Stimulated activated CD4-positive, alpha-beta T cell treated with anti-CD3 and anti-CD28 coated beads, Interleukin-1b, Interleukin-23, amount 100 ng/mL, for 48 hours (primary cell): ENCODE measurements at regions not wholly inside any gene's neighbourhood (a gene's known extent, or its start where the extent isn't known, plus 50 kb on each side); places are given as distances from the start of the nearest gene placed in this dataset.
"Not testable (repeated sequence)": the region's sequence is repeated elsewhere in the genome, so short reads cannot be mapped to it uniquely, and the experiment has no call there.

Experiments
- DNase-seq: peaks from one replicate; pipeline ENCODE4 v3.0.0-alpha.2; 2020

DNA sequence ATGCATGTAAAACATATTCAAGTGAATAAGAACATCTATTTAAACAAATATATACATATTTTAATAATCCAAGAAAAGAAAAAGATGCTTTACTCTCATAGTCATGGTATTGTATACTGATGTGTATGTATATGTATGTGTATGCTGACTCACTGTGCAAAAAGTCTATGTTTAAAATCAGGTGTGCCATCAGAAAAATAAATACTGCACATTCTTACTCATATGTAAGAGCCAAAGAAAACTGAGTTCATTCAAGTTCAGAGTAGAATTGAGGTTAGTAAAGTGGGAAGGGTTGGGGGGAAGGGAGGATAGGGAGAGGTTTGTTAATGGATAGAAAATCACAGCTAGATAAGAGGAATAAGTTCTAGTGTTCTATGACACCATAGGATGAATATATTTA lies 403.9 kb upstream of the SMIM31 start:
- no peak for DNase-seq

DNA sequence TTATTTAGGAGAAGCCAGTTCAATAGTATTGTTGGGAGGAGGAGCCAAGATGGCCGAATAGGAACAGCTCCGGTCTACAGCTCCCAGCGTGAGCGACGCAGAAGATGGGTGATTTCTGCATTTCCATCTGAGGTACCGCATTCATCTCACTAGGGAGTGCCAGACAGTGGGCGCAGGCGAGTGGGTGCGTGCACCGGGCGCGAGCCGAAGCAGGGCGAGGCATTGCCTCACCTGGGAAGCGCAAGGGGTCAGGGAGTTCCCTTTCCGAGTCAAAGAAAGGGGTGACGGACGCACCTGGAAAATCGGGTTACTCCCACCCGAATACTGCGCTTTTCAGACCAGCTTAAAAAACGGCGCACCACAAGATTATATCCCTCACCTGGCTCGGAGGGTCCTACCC lies 403.2 kb upstream of the SMIM31 start:
- DNase-seq = not testable (repeated sequence)

DNA sequence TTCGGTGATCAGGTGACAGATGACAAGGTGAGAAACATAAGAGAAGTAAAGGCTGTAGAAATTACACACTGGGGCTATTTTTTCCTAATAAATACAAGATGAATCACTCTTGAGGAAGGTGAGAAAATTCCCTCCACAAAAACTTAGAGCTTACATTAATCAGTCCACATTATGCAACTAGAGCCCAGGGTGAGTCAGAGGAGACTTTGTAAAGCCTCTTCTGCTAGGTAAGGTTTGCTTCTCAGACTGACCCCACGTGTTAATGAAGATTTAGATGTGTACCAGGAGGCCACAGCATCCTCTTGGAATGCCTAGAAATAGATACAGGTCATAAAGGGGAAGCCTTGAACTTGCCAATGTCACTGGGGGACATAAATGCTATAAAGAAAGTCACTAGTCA lies 396.0 kb upstream of the SMIM31 start:
- no peak for DNase-seq

DNA sequence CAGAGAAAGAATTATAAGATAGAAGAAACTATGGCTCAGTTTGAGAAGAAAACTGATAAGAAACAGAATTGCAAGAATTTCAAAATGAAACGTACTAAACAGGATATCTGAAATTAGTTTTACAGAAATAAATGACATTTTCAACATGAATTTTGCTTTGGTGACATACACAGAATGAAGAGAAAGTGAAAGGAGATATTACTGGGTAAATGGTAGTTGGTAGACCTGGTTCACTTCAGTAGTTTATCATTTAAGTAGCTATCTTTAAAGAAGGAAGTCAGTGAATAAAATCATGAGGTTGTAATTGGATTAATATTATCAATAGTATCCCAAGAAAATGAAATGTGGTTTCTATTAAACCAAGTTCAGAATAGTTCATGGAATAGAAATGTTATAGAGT lies 395.5 kb upstream of the SMIM31 start:
- DNase-seq = no peak

DNA sequence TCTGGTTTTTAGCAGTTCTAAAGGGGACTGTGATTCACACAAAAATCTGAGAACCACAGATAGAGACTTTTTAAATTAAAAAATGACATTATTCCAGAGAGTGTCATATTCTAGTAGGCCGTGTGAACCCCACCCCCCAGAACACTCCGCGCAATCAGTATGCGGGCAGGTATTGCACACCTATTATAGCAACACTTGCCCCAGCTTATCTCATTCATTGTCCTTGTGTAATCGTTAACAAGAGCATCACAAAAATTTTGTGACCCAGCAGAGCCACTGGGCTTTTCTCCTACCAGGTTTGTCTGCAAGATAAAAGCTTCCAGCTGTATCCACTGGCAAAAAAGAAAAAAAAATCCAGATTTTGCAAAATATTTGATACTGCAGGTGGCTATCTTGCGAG lies 394.1 kb upstream of the SMIM31 start:
- no peak for DNase-seq

DNA sequence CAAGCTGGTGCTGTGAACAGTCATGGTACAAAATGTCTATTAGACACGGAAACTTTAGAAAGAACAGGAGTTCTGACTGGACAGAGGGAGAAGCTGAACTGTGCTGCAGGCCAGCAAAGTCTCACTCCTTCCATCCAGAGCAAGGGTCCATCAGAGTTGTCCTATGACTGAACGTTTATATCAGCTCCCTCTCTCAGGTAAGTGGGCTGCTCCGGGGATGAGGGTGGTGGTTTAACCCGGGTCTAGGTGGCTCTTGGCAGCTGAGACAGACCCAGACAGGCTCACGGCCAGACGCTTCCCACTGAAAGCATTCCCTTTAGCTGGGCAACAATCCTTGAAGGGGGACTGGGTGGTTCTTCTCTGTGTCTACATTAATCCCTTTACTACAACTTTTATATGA lies 385.0 kb upstream of the SMIM31 start:
- DNase-seq = no peak

DNA sequence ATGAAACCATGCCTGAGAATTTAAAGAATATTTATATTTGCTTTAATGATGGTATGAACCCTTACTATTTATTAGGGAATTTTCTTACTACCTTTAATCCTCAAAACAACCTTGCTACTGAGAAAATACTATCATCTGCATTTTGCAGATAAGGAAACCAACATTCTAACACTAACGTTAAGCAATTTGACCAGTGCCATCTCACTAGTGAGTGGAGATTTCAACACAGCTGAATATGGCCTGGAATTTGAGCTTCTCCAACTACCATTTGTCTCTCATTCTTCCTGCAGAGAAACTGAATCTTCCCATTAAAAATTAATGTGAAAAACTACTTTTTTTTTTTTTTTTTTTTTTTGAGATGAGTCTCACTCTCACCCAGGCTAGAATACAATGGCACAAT lies 380.9 kb upstream of the SMIM31 start:
- DNase-seq = no peak

DNA sequence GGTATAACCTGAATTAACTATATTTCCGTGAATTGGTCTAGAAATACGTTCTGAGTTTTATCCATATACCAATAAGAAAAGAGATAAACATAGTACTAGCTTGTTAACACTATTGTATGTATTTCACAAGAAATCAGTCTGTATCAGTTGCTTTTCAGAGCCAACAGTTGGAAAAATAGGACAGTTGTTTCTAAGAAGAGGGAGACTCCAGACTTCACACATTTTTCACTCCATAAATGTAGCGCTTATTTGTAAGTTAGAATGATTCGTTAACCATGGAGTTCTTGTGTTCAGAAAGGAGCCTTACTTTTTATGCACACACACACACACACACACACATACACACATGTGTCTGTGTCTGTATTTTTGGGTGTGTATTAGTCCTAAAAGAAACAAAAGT lies 376.7 kb upstream of the SMIM31 start:
- no peak for DNase-seq

DNA sequence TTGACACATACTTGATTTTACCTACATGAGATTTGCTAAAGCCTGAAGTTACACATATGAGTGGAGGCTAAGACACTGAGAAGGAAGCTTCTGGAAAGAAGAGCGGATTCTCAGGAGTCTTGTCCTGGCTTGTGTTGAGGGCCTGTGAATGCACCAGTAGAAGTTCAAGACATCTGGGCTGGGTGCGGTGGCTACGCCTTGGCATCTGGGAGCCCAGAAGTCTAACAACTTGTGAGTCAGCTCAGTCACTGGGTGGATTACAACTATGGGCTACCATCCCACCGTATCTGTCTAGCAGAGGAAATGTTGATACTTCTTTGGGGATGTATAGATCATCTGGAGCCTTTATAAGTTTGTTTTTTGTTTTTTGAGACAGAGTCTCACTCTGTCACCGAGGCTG lies 375.6 kb upstream of the SMIM31 start:
- DNase-seq = no peak

DNA sequence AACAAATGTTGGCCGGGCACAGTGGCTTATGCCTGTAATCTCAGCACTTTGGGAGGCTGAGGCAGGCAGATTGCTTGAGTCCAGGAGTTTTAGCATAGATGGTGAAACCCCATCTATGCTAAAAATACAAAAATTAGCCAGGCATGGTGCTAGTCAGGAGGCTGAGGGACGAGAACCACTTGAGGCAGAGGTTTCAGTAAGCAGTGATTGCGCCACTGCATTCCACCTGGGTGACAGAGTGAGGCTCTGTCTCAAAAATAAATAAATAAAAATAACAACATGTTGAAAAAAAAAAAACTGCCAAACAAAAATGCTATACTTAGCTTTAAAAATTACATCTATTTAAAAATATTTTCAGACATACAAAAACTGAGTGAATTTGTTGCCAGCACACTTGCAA lies 374.2 kb upstream of the SMIM31 start:
- DNase-seq = no peak

DNA sequence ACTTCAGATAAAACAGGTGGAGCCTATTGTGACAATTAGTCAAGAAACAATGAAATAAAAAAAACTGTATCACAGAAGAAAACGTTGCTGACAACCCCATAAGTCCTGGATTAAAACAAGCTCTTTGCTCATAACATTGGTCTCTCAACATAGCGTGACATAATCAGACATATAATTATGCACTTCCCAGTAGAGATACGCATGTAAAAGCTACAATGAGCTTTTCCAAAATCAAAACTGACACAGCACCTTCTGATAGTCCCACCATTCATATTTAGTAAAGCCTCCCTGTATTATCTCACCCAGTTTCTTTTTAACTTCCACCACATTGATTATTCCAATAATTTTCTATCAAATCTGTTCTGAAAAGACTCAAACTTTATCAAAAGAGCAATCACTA lies 372.1 kb upstream of the SMIM31 start:
- DNase-seq = no peak

DNA sequence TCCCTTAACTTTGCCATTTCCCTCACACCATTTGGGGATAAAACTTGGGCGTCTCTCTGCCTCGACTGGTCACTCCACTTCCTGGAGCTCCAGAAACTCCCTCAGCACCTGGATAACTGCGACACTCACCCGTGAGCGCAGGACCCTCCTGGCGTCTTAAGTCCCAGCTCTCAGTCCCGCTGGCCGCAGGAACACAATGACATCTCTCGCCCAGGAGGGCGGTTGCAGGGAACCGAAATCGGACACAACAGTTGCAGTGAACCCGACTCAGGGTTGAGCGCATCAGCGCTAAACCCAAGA lies 370.9 kb upstream of the SMIM31 start:
- DNase-seq = no peak

DNA sequence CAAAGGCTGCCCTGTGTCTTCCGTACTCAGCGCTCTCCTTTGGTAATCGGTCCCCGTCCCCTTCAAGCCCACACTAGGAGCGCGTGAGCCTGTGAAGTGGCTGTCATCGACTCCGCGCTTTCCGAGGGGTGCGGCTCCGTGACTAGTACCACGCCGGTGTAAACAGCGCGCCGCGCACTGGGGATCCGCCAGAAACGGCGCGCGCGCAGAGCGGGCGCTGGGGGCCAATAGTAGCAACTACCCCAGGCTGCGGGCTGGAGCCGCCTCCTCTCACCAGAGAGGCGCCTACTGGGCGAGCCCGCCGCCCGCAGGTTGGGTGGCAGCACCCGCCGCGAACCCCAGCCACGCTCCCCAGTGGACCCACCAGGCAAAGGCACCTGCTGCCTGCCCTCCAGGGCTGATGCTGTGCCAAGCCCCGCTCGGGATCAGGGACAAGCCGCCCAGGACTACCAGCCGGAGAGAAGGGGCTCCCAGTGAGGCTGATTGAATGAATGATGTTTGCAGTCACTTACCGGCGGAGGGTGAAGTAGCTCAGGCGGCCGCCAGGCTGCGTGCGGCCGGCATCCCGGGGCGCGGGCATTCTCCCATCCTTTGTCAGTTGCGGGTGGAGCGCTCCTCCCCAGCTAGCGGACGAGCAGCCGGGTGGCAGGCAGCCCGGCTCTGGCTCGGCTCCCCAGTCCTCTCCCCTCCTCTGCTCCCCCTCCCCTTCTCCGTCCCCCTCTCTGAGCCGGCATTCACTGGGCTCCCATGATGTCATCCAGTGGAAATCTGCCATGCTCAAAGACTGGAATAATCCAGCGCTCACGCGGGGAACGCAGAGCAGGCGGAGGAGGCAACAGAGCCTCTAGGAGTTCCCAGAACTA lies 370.3 kb upstream of the SMIM31 start:
- DNase-seq = no peak

DNA sequence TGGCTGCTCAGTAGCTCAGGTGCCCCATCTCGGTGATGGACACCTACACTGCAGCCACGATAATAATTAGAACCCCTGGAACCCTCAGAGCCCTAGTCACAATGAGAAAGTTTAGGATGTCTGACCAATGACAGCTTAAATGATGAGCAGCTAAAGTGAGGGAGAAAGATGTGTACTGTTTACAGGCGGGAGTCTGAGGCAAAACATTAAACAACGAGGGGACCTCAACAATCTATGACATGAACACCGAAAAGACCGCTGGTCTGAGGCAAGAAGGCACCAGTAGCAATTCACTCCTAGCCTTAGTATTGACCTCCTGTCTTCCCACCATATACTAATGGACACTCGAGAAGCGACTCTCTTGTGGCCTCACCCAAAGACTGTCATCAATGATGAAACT lies 369.5 kb upstream of the SMIM31 start:
- no peak for DNase-seq

DNA sequence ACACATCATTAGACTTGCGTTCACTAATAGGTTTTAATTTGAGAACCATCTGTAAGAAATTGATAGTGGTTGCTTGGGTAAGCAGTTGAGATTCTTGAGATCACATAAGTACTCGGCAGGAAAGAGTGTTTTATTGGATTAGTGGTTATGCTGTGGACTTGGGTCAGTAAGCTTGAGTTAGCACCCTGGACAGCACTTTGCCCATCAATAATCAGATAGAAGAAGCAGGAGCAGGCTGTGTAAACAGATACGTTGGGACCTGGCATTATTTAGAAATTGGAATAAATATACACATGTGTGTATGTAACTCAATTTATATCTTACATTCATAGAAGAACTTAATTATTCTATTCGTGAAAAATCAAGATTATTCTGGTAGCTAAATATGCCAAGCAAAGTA lies 357.5 kb upstream of the SMIM31 start:
- DNase-seq = no peak

DNA sequence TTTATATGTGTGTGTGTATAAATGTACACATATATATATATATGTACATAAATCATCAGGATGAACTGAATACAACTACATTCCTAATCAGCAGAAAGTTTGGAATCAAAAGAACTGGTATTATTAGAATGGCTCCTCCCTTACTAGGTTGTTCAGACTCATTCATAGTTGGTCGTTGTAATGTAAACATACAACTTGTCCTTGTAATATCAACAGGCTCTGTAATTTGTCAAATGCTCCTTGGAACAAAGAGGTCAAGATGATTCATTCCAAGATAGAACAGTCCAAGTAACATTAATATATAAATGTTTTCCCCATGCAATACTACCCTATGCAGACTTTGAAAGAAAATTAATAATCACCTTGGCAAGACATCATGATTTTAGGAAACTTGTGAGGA lies 351.4 kb upstream of the SMIM31 start:
- no peak for DNase-seq

DNA sequence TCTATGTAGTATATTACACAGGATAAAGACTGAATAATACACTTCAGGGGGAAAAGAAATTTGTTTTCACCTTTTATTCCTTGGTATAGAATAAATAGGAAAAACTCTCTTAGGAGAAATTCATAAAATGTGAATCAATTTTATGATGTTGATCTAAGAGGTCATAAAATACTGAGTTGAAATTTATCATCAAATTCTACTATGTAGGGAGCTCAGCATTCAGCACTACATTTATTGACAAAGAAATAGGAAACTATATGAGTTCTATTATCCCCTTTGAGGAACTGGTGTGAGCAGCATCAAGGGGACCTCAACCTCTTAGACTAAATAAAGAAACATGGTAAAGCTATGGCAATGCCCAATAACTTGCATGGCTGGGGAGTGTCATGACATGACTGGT lies 348.2 kb upstream of the SMIM31 start:
- no peak for DNase-seq

DNA sequence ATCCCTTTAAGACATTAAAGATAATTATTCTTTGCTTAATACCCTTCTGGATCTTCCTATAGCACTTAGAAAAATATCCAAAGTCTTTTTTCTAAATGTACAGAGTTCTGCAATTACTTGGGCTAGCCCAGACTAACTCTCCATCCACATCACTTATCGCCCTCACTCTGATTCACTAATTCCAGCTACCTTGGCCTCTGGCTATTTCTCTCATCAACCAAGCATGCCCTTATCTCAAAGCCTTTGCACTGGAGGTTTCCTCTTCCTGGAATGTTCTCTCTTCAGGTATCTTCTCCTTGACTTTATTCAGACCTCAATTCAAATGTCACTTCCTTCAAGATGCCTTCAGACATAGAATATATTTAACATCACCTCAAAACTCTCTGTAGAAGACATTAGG lies 345.1 kb upstream of the SMIM31 start:
- no peak for DNase-seq

DNA sequence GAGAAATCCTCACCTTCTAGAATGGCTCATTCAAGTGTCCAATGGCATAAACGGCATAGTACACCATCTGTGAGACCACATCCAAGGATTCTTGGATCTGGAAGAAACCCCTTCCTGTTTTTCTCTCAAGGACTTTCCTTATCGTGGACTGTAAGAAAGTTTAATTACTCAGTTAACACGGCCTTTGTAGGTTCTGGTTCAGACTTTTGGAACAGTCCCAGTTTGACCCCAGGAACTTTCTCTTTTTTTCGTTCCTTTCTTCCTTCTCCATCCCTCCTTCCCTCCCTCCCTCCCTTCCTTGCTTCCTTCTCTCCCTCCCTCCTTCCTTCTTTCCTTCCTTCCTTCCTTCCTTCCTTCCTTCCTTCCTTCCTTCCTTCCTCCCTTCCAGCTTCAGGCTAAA lies 343.5 kb upstream of the SMIM31 start:
- DNase-seq = no peak

DNA sequence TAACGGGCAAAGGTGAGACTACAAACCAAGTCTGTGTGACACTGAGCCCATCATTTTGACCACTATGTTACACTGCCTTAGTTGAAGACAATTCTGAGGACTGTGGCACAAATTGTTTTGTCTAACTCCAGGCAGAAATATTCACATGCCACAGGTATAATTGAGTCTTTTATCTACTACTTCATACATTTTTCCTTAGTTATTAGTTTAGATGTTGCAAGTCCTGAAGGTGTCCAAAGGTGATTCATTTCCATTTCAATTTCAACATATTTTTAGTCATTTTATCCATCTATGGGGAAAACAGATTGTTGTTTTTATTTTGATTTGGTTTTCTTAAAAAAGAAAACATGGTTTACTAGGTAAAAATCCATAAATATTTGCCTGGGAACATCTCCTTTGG lies 341.7 kb upstream of the SMIM31 start:
- DNase-seq = no peak

DNA sequence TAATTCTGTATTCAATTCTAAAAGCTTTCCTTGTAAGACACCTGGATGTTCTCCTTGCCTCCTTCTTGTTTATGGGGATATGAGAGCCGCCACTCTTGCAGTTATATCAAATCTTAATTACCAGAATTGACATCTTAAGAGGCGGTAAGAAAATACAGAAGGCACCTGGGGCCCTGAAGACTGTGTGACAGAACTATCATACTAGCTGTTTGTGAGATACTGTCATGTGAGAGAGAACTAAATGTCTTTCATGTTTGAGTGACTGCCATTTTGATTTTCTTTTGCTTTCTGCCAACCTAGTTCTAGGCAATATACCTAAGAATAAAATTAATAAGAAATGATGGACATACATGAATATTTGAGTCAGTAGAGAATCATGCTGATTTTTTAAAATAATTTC lies 340.2 kb upstream of the SMIM31 start:
- no peak for DNase-seq

DNA sequence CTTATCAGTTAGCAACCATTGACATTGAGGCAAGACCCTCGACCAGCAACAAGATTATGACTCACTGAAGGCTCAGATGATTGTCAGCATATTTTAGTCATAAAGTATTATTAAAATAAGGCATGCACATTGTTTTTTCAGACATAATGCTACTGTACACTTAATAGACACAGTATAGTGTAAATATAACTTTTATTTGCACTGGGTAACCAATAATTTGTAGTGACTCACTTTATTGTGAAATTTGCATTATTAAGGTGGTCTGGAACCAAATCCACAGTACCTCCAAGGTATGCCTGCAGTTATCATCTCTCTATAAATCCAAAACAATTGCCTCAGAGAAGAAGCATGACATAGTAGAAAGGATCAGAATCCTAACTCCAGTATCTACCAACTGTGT lies 330.1 kb upstream of the SMIM31 start:
- DNase-seq = no peak

DNA sequence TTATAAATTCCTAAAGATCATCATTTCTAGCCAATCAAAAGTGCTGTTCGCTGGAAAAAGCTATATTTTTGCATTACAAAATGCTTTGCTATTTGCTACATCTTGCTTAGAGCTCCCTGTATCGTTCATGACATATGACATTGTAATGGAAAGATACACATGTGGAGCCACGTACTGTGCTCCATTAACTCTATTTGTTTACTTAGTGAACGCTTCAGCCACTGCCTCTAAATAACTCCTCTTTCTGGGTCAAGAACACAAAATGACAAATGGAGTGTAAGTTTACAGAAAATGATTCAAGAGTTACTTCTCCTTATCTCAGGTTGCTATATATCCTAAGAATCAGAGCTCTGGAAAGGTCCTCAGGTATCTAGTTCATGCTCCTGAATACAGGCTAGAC lies 329.1 kb upstream of the SMIM31 start:
- DNase-seq = no peak

DNA sequence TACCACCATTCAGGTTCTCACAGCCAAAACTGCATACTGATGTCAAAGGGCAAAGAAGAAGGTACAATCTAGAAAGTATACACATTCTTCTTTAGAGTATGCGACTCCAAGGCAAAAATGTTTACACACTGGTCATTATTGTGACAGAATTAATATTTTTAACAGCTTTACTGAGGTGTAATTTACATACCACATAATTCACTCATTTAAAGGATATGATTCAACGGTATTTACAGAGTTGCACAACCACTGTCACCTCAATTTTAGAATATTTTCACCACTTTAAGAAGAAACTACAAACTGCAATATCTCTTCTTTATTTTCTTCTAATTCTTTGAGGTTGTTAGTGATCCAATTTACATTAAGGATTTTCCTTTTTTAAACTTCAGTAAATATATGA lies 325.4 kb upstream of the SMIM31 start:
- DNase-seq = no peak

DNA sequence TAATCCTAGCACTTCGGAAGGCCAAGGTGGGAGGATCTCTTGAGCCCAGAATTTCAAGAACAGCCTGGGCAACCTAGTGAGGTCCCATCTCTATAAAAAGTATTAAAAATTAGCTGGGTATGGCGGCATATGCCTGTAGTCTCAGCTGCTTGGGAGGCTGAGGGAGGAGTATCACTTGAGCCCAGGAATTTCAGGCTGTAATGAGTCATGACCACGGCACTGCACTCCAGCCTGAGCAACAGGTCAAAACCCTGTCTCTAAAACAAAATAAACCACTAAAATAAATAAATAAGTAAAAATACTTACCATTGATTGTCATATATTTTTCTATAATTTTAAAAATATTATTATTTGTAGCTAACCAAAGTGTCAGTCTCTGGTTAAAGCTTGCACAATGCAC lies 315.6 kb upstream of the SMIM31 start:
- no peak for DNase-seq

DNA sequence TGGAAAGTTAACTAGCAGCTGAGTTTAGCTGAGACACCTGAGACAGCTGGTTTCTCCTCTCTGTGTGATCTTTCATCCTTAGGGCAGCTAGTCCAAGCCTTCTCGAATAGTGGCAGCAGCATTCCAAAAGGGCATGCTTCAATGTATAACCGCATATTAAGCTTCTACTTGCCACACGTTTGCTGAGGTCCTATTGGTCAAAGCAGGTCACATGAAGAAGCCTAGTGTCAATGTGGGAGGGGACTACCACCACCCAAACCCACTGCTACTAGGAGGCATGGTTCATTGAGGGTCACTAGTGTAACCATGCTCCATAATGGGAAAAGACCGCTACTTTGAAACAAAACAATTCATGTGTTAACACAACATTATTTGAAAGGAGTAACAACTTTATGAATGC lies 314.9 kb upstream of the SMIM31 start:
- no peak for DNase-seq
